DND-41 (cell line): ENCODE measurements at regions not wholly inside any gene's neighbourhood (a gene's known extent, or its start where the extent isn't known, plus 50 kb on each side); places are given as distances from the start of the nearest gene placed in this dataset.

Experiments used
- CTCF ChIP-seq: IDR thresholded peaks from 2 replicates; pipeline ENCODE4 v1.5.1; 2012; ENCODE audit warnings: borderline replicate concordance, low read length, moderate library complexity, mild to moderate bottlenecking; ENCODE audit not compliant: poor library complexity, severe bottlenecking; ENCODE audit errors: extremely low read depth
- EZH2 ChIP-seq: IDR thresholded peaks from 3 replicates; pipeline ENCODE4 v1.6.1; 2012; ENCODE audit warnings: borderline replicate concordance, low read depth, mild to moderate bottlenecking, moderate library complexity, low read length, inconsistent platforms; ENCODE audit not compliant: severe bottlenecking

- TF ChIP-seq CTCF (no peak), EZH2 (no peak)
Measured at GRCh38 chr4:3911252-3911856, 145.2 kb downstream of the ADRA2C start.
